ENCODE measurements at regions not wholly inside any gene's neighbourhood (a gene's known extent, or its start where the extent isn't known, plus 50 kb on each side); places are given as distances from the start of the nearest gene placed in this dataset.

DNA sequence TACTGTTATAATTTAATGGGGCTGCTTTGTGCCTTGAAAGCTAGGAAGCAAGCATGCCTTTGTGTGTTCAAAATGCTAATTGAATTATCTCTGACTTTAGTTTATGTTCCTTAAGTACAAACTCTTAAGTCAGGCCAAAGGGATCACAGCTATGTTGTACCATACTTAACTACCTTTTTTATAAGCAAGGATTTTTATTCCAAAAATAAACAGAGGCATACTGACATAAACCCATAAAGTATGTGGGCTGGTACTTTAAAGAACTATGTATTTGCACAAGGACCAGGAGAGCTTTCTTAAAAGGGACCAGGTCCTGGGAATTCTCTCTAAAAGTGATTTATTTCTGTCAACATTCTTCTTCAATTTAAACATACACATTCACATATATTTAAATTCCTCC, 57.8 kb upstream of the HCCS start (continued):
- TF ChIP-seq, protein P1, sequence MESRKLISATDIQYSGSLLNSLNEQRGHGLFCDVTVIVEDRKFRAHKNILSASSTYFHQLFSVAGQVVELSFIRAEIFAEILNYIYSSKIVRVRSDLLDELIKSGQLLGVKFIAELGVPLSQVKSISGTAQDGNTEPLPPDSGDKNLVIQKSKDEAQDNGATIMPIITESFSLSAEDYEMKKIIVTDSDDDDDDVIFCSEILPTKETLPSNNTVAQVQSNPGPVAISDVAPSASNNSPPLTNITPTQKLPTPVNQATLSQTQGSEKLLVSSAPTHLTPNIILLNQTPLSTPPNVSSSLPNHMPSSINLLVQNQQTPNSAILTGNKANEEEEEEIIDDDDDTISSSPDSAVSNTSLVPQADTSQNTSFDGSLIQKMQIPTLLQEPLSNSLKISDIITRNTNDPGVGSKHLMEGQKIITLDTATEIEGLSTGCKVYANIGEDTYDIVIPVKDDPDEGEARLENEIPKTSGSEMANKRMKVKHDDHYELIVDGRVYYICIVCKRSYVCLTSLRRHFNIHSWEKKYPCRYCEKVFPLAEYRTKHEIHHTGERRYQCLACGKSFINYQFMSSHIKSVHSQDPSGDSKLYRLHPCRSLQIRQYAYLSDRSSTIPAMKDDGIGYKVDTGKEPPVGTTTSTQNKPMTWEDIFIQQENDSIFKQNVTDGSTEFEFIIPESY (IDR thresholded peaks at IDR 0.05), result no peak
- TF ChIP-seq, protein P2, sequence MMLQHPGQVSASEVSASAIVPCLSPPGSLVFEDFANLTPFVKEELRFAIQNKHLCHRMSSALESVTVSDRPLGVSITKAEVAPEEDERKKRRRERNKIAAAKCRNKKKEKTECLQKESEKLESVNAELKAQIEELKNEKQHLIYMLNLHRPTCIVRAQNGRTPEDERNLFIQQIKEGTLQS (IDR thresholded peaks at IDR 0.05), result no peak
- TF ChIP-seq YY1 (IDR thresholded peaks at IDR 0.05), result no peak

DNA sequence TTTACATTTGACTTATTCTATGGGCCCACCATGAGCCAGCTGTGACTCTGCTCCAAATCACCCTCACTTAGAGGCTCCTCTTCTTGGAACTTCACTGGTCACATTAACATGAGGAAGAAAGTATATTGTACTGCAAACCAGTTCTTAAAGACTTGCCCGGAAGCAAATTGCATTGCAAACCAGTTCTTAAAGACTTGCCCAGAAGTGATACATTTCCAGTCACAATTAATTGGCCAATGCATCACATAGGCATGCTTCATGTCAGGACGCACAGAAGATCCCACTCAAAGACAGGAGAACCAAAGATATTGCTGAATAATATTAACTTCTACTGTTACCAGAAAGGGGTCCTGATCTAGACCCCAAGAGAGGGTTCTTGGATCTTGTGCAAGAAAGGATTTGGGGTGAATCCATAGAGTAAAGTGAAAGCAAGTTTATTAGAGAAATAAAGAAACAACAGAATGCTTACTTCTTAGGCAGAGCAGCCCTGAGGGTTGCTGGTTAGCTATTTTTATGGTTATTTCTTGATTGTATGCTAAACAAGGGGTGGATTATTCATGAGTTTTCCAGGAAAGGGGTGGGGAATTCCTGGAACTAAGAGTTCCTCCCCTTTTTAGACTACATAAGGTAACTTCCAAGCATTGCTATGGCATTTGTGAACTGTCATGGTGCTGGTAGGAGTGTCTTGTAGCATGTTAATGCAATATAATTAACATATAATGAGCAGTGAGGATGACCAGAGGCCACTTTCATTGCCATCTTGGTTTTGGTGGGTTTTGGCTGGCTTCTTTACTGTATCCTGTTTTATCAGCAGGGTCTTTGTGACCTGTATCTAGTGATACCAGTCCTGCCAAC, 54.6 kb upstream of the HCCS start:
- 97% methylated on average over 2 of the region's 2 CpGs for WGBS
- Histone ChIP-seq H3K27ac (ENCODE audit: low read depth in 1 of 2, low read length in 2 of 2) (no peak overlapping the region), H3K27me3 (ENCODE audit: control insufficient read depth in 4 of 4, insufficient read depth in 4 of 4, low read length in 3 of 4) (no peaks in the 10 kb centered on the region), H3K4me3 (ENCODE audit: low read depth in 1 of 3, low read length in 3 of 3) (no peak overlapping the region), H3K9ac (ENCODE audit: low read depth in 1 of 2, low read length in 2 of 2) (no peak overlapping the region), H3K36me3 (ENCODE audit: control insufficient read depth in 4 of 4, insufficient read depth in 3 of 4, low read depth in 1 of 4, low read length in 3 of 4) (no peaks in the 10 kb centered on the region), H3K9me3 (ENCODE audit: control insufficient read depth in 4 of 4, low read length in 3 of 4) (no peaks in the 10 kb centered on the region), H3K4me1 (ENCODE audit: control insufficient read depth in 4 of 4, insufficient read depth in 4 of 4, low read length in 3 of 4) (no peaks in the 10 kb centered on the region)
- TF ChIP-seq, protein P3, sequence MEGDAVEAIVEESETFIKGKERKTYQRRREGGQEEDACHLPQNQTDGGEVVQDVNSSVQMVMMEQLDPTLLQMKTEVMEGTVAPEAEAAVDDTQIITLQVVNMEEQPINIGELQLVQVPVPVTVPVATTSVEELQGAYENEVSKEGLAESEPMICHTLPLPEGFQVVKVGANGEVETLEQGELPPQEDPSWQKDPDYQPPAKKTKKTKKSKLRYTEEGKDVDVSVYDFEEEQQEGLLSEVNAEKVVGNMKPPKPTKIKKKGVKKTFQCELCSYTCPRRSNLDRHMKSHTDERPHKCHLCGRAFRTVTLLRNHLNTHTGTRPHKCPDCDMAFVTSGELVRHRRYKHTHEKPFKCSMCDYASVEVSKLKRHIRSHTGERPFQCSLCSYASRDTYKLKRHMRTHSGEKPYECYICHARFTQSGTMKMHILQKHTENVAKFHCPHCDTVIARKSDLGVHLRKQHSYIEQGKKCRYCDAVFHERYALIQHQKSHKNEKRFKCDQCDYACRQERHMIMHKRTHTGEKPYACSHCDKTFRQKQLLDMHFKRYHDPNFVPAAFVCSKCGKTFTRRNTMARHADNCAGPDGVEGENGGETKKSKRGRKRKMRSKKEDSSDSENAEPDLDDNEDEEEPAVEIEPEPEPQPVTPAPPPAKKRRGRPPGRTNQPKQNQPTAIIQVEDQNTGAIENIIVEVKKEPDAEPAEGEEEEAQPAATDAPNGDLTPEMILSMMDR (IDR thresholded peaks at IDR 0.05; ENCODE audit: low read depth, low read length, missing input control), result no peak
- TF ChIP-seq RAD21 (IDR thresholded peaks at IDR 0.05) (no peak), FOXA2 (IDR thresholded peaks at IDR 0.05) (no peak), REST (IDR thresholded peaks at IDR 0.05) (no peak), JUND (IDR thresholded peaks at IDR 0.05) (no peak), NR2F2 (IDR thresholded peaks at IDR 0.05) (no peak), HNF4G (IDR thresholded peaks at IDR 0.05) (no peak), EGR1 (IDR thresholded peaks at IDR 0.05; ENCODE audit: low read depth in 2 of 2) (no peak), FOXA1 (IDR thresholded peaks at IDR 0.05) (no peak), YY1 (IDR thresholded peaks at IDR 0.05) (no peak), GABPA (IDR thresholded peaks at IDR 0.05 in 1 of 2, conservative IDR thresholded peaks at IDR 0.05 in 1 of 2) (no peak), TAF1 (conservative IDR thresholded peaks at IDR 0.05) (no peak)
- TF ChIP-seq, protein P2 (IDR thresholded peaks at IDR 0.05), result no peak
- TF ChIP-seq, protein P1 (IDR thresholded peaks at IDR 0.05), result no peak
- DNase-seq (ENCODE audit: low spot score), result no peak
